Stimulated activated CD8-positive, alpha-beta memory T cell treated with anti-CD3 and anti-CD28 coated beads, Interleukin-2, amount 100 ng/mL, for 48 hours (primary cell): ENCODE measurements at regions not wholly inside any gene's neighbourhood (a gene's known extent, or its start where the extent isn't known, plus 50 kb on each side); places are given as distances from the start of the nearest gene placed in this dataset.

Experiments used
- DNase-seq, 2 donors: peaks; one replicate each; pipeline ENCODE4 v3.0.0-alpha.2; 2020; ENCODE audit warnings: low read depth in 2 of 2

GRCh38 chr2:128401680-128402079 lies 83.0 kb upstream of the HS6ST1 start:
- DNase-seq: no peak

DNA sequence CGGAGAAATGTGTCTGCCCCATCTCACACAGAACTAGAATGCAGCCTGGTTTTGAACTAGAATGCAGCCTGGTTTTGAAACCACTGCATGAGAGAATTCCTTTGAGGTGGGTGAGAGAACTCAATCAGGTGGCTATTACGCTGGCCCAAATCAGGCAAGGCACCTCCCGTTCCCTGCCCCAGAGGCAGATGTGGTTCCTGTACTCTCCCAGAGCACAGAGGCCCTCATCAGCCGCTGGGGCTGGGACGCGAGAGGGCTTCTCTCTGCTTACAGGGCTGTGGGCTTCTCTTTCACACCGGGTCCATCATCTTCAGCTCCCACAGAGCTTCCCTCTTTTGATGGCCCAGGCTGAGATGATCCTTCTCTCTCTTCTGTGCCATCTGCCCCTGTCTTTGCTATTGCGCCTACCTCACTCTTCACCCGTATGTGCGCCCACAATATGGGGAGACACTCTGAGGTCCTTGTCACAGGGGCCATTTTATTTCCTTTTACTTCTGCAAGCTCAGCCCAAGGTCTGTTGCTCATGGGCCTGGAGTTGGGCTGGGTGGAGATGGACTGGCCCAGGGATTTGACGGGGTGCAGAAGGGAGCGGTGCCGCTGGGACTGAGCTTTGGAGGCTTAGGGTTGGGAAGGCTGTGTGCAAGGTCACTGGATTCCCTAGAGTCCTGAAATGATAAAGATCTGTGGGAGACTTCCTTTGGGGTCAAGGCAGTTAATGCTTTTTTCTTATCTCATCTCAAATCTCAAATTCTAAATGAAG lies 84.4 kb upstream of the HS6ST1 start:
- no peak for DNase-seq

DNA sequence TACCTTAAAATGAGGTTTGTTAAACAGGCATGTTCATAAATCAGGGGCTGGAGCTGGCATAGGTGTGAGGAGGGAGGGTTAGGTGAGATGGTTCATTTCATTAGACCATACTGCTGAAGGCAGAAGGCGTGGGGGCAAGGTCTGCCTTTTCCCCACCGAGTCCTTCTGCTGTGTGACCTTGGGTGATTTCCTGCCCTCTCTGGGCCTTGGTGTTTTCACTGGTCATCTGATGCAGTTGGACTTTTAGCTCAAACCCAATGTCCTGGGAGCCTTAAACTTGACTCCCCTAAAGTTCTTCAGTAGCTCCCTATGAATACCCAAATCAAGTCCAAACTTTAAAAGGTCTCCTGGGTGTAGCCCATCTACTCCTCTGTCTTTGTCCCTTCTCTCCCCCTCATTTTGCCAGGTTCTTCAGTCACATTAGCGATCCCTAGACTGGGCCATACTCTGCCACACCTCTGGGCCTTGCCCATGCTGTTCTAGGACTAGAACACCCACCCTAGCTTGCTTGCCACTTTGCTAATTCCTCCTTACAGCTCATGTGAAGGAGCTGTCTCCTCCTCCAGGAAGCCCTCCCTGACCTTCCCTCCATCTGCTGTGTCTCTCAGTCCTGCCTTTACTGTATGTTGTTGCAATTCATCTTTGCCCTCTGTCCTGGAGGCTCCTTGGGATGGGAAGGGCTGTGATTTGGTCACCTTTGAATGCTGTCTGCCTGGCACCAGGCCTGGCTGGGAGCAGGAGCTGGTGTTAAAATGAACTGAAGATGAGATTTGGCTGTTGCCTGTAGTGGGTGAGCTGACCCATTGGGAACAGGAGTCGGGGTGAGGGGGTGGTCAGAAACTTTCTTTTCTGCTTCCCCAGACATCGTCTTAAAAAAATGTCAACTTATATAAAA lies 85.4 kb upstream of the HS6ST1 start:
- no peak for DNase-seq

- no peak for DNase-seq
Observed at GRCh38 chr2:128404709-128405466, 86.2 kb upstream of the HS6ST1 start.

GRCh38 chr2:128405467-128405900 lies 86.8 kb upstream of the HS6ST1 start:
- DNase-seq: no peak

GRCh38 chr2:128405981-128406613 lies 87.4 kb upstream of the HS6ST1 start:
- DNase-seq: no peak

DNA sequence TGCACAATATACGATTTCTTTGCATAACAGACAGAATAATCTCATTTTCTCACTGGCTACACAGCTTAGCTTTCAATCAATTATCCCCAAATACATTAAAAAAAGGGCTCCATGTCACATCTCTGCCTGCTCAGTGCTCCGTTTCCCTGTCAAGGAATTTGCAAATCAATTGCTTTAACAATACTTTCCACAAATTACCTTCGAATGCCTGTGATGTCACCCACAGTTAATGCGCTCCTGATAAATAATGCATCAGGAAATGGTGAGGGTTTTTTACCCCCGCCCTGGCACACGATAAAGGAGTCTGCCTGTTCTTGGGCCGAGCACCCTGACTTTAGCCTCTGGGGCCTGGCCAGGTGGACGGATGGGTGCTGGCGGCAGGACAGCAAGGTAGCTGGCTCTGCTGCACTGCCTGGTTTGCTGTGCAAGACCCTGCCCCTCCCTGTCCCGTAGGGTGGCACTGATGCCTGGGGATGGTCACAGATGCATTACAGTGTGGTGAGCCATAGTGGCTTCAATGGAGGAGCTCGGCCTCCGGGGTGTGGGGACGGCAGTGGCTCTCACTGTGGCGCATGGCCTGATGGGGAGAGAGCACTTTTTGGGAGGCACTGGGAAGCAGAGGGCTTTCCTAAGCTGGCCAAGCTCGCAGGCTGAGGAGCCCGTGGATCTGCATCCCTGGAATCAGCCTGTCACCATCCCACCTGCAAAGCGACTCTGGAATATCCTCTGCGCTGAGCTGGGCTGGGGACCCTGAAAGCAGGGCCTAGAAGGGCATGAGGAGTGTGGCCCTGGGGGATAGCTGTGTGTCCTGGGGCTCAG lies 88.3 kb upstream of the HS6ST1 start:
- DNase-seq: no peak

DNA sequence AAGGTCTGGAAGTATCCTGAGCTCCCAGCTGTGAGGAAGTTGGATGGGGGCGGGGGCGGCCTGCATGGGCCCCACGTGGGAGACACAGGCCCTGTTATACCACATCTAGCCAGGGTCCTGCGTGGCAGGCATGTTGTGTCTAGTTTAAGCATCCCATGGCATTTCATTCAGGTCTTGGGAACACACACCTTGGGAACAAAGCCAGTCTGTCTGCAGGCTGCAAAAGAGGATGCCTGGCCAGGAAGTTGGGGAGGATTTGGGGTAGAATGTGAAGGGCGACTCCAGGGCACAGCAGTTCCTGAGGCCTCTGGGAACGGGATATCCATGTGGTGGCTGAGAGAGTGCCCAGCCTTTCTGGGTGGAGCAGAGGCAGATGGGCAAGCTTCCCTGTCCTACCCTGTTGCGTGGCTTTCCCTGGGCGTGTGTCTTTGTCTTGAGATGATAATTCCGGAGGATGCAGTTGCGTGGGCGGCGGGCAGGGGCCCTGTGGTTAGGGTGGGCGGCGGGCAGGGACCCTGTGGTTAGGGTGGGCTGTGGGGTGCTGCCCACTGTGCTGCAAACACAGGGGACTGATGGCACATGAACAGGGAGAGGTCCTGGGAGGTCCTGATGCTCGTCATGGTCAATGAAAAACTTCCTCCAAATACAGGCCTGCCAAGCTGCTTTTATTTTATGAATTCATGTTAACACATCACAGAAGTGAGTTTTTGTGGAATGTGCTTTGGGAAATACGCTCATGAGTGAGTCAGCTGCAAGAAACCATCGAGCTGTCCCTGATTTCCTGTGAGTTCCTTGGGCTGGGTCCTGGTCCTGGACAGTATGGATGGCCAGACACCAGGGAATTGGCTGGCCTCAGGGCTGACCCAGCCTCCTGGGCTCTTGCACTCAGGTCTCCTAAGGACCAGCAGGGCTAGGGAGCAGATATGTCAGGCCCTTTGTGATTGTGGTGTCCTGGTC lies 90.0 kb upstream of the HS6ST1 start:
- no peak for DNase-seq

DNA sequence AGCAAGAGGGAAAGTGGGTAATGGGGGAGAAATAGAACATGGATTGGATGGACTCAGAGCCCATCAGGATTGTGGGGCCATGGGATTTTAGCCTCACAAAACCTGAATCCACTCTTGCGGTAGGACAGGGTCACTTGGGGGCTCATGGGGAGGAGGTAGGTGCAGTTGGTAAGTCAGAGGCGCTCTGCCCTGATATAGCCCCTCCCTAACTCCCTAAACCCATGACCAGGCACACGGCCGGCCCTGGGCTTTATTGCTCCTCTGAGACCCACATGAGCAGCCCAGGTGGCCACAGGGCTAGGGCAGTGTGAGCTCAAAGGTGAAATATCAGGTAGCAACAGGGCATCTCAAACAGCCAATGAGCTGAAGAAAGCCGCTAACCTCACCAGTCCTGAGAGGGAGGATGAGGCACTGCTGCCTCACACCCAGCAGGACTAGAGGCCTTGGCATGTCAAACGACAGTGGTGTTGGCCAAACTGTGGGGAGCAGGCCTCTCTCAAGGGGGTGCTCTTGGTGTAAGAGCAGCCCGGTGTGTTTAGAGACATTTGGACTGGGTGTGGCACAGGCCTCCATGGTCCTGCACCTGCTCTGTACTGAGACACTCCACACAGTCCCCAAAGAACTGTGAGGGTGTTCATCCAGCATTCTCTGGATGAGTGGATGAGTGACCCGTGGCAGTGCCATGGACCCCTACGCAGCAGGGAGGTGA lies 90.8 kb upstream of the HS6ST1 start:
- DNase-seq: no peak

- no peak for DNase-seq
Observed at GRCh38 chr2:128410035-128410757, 91.5 kb upstream of the HS6ST1 start.

- DNase-seq: no peak
Observed at GRCh38 chr2:128410758-128411215, 92.1 kb upstream of the HS6ST1 start.

DNA sequence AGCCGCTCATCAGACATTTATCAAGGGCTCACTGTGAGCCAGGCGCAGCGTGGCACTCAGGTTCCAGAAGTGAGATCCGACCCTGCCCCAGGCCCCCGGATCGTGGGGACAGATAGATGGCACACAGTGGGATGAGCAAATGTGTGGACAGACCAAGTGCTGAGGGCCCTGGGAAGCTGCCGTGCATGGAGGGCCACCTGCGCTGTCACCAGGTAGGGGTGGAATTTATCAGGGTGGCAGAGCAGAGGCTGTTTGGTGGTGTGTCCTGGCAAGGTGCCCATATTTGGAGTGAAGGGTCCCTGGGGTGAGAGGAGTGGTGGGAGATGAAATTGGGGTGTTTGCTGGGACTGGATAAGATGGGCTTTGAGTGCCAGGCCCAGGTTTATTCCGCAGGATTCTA lies 92.8 kb upstream of the HS6ST1 start:
- no peak for DNase-seq

DNA sequence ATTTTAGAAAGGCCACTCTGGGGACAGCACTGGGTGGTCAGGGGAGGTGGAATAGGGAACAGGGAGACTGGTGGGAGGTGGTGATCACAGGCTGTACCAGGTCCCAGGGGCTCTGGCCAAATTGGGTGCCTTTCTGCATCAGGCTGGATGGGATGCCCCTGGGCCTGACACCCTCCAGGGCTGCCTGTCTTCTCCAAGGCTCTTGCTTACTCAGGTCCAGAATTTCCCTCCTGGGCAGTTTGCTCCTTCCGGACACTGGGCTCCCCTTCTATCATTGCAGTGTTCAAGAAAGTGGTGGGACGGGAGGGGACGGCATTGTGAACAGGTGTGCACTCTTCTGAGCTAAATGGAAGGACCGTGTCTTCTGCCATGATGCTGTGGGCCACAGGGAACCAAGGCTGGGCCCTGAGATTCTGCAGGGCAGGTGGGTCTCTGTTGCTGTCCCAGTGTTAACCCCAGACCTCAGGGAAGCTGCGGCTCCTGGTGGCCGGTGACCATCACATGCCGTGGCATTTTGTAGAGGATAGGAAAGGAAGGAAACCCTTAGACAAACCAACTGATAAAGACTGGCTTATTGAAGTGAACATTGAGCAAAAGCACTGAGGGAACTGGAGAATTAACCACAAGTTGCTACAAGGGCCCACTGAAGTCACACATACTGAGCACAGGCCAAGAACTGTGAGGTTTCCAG lies 93.7 kb upstream of the HS6ST1 start:
- no peak for DNase-seq

DNA sequence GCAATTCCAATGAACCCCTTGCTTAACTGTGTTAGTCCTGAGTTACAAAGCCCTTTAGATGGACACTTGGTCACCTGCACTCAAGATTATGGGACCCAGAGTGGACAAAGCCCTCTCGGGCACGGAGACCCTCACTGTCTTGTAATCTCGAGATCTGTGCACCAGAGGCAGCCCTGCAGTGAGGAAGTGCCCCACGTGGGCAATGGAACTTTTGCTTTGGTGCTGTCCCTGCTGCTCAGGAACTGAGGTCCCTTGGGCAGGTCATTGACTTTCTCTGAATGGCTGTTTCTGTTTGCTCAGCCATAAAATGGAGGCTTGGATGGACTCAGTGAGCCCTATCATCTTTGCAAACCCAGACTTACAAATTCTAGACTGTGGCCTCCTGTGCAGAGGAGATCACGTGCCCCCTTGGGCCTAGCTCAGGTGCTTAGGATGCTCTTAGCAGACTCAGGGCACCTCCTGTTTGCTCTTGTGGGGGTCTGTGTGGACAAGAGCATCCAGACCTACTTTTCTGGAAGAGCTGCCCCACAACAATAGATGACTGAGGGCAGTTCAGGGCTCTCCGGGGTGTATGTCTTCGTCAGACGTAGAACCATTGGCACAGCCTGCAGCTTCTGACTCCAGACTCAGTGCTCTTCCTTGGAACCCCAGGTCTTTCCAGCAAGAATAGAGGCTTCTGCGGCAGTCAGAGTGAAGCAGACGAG lies 94.5 kb upstream of the HS6ST1 start:
- no peak for DNase-seq

DNA sequence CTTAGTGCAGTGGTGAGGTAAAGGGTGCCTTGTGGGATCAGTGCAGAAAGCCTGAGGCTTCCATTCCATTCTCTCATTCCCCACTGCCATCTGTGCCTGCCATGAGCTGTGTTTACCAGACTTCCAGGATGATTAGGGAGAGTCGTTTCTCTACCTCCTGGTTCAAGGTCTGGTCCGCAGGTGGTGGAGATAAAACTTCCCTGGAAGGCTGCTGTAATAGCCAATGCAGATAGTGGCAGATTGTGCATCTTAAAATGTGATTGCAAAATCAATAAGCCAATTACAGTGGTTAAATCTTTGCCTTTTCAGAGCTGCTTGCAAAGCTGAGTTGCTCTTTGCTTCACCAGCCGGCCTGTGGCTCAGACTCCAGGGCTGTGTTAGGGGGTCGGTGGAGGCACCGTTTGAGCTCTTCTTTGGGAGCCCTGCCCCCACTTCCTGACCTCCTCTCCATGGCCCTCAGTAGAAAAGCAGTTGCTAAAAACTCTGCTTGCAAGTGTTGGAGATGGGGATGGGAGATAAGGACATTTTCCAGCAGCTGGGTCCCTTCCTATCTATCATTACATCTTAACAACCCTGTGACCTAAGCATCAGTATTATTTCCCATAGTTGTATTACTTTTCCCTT lies 95.2 kb upstream of the HS6ST1 start:
- no peak for DNase-seq

DNA sequence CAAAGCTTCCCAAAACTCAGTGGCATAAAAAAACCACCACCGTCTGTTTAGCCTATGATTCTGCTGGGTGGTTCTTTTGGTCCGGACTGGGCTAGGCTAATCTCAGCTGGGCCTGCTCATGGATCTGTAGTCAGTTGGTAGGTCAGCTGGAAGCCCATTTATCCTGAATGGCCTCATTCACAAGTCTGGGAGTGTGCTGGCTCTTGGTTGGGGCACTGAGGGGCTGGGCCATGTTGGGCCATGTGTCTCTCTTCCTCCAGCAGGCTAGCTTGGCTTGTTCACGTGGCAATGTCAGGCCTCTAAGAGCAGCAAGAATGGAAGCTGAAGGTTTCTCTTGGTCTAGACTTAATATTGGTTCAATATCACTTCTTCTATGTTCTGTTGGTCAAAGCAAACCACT lies 95.7 kb upstream of the HS6ST1 start:
- no peak for DNase-seq
